ENCODE measurements at regions not wholly inside any gene's neighbourhood (a gene's known extent, or its start where the extent isn't known, plus 50 kb on each side); places are given as distances from the start of the nearest gene placed in this dataset.
"Not testable (repeated sequence)": the region's sequence is repeated elsewhere in the genome, so short reads cannot be mapped to it uniquely, and the experiment has no call there.

GRCh38 chr3:61409638-61410037, 151.7 kb upstream of the PTPRG start:
- H3K27ac ChIP-seq (ENCODE audit: low read length) = no peak overlapping the region
- H3K9me2 ChIP-seq (replicated peaks; ENCODE audit: insufficient read depth, low read length) = no peaks in the 10 kb centered on the region
- no peak for TF ChIP-seq CTCF (IDR thresholded peaks at IDR 0.05; ENCODE audit: low read length)
- TF ChIP-seq EZH2 (optimal IDR thresholded peaks at IDR 0.05; ENCODE audit: low read depth, low read length) = no peak
- no peak for TF ChIP-seq EZH2phosphoT487 (IDR thresholded peaks at IDR 0.05; ENCODE audit: low read length)
- DNase-seq = no peak
- H3K27me3 ChIP-seq (replicated peaks; ENCODE audit: insufficient read depth, low read length) = no peaks in the 10 kb centered on the region
- H3K9ac ChIP-seq (ENCODE audit: low read length) = no peak overlapping the region
- H3K4me3 ChIP-seq (ENCODE audit: low read length) = no peak overlapping the region
- H3K9me3 ChIP-seq (replicated peaks; ENCODE audit: insufficient read depth, low read length) = no peaks in the 10 kb centered on the region
- H3K4me1 ChIP-seq (ENCODE audit: low read length) = peaks cover 8% of the 10 kb centered on the region
- no peaks in the 10 kb centered on the region for H3K79me2 ChIP-seq (ENCODE audit: low read length)
- no peaks in the 10 kb centered on the region for H3K36me3 ChIP-seq (replicated peaks; ENCODE audit: insufficient read depth, low read length)
- no peak overlapping the region for H2AFZ ChIP-seq (ENCODE audit: low read length)
- no peaks in the 10 kb centered on the region for H4K20me1 ChIP-seq (ENCODE audit: insufficient read depth, low read length)
- H3K4me2 ChIP-seq (ENCODE audit: low read depth, low read length) = no peak overlapping the region
- H3F3A ChIP-seq (ENCODE audit: insufficient read depth, low read length) = no peaks in the 10 kb centered on the region

- peaks cover 15% of the 10 kb centered on the region for H3K4me1 ChIP-seq (ENCODE audit: low read length)
- H3K36me3 ChIP-seq (replicated peaks; ENCODE audit: insufficient read depth, low read length); H4K20me1 ChIP-seq (ENCODE audit: insufficient read depth, low read length); H3F3A ChIP-seq (ENCODE audit: insufficient read depth, low read length); H2AFZ ChIP-seq (ENCODE audit: low read length); H3K4me2 ChIP-seq (ENCODE audit: low read depth, low read length); H3K9ac ChIP-seq (ENCODE audit: low read length); H3K27me3 ChIP-seq (replicated peaks; ENCODE audit: insufficient read depth, low read length); H3K9me2 ChIP-seq (replicated peaks; ENCODE audit: insufficient read depth, low read length); H3K79me2 ChIP-seq (ENCODE audit: low read length); DNase-seq; H3K9me3 ChIP-seq (replicated peaks; ENCODE audit: insufficient read depth, low read length); H3K4me3 ChIP-seq (ENCODE audit: low read length); H3K27ac ChIP-seq (ENCODE audit: low read length): not testable (repeated sequence)
These were observed 151.0 kb upstream of the PTPRG start for GRCh38 chr3:61410358-61410757.

- H3K79me2 ChIP-seq (ENCODE audit: low read length) = no peaks in the 10 kb centered on the region
- no peaks in the 10 kb centered on the region for H3K27me3 ChIP-seq (replicated peaks; ENCODE audit: insufficient read depth, low read length)
- no peak overlapping the region for H3K9ac ChIP-seq (ENCODE audit: low read length)
- H3K4me2 ChIP-seq (ENCODE audit: low read depth, low read length) = no peak overlapping the region
- H4K20me1 ChIP-seq (ENCODE audit: insufficient read depth, low read length) = no peaks in the 10 kb centered on the region
- H3K9me3 ChIP-seq (replicated peaks; ENCODE audit: insufficient read depth, low read length) = no peaks in the 10 kb centered on the region
- H3K4me1 ChIP-seq (ENCODE audit: low read length) = peaks cover 16% of the 10 kb centered on the region
- no peak overlapping the region for H3K27ac ChIP-seq (ENCODE audit: low read length)
- H3K36me3 ChIP-seq (replicated peaks; ENCODE audit: insufficient read depth, low read length) = no peaks in the 10 kb centered on the region
- H3F3A ChIP-seq (ENCODE audit: insufficient read depth, low read length) = no peaks in the 10 kb centered on the region
- H2AFZ ChIP-seq (ENCODE audit: low read length) = no peak overlapping the region
- H3K9me2 ChIP-seq (replicated peaks; ENCODE audit: insufficient read depth, low read length) = no peaks in the 10 kb centered on the region
- DNase-seq = no peak
- TF ChIP-seq EZH2phosphoT487 (IDR thresholded peaks at IDR 0.05; ENCODE audit: low read length) (no peak), EZH2 (optimal IDR thresholded peaks at IDR 0.05; ENCODE audit: low read depth, low read length) (no peak), CTCF (IDR thresholded peaks at IDR 0.05; ENCODE audit: low read length) (no peak)
- H3K4me3 ChIP-seq (ENCODE audit: low read length) = no peak overlapping the region
These were observed 150.2 kb upstream of the PTPRG start for GRCh38 chr3:61411009-61411662.

GRCh38 chr3:61414456-61414855, 146.9 kb upstream of the PTPRG start:
- no peaks in the 10 kb centered on the region for H3F3A ChIP-seq (ENCODE audit: insufficient read depth, low read length)
- H3K79me2 ChIP-seq (ENCODE audit: low read length) = no peaks in the 10 kb centered on the region
- no peak overlapping the region for H3K4me3 ChIP-seq (ENCODE audit: low read length)
- no peaks in the 10 kb centered on the region for H4K20me1 ChIP-seq (ENCODE audit: insufficient read depth, low read length)
- H3K4me1 ChIP-seq (ENCODE audit: low read length) = peaks cover 16% of the 10 kb centered on the region
- no peaks in the 10 kb centered on the region for H3K27me3 ChIP-seq (replicated peaks; ENCODE audit: insufficient read depth, low read length)
- no peak overlapping the region for H3K9ac ChIP-seq (ENCODE audit: low read length)
- no peaks in the 10 kb centered on the region for H3K9me2 ChIP-seq (replicated peaks; ENCODE audit: insufficient read depth, low read length)
- H2AFZ ChIP-seq (ENCODE audit: low read length) = peak overlapping the region; percentile 57
- no peak for TF ChIP-seq EZH2phosphoT487 (IDR thresholded peaks at IDR 0.05; ENCODE audit: low read length)
- no peak for TF ChIP-seq CTCF (IDR thresholded peaks at IDR 0.05; ENCODE audit: low read length)
- no peak for TF ChIP-seq EZH2 (optimal IDR thresholded peaks at IDR 0.05; ENCODE audit: low read depth, low read length)
- H3K4me2 ChIP-seq (ENCODE audit: low read depth, low read length) = peak overlapping the region; percentile 53
- peak overlapping the region; percentile 1; the same call in 1 of the 2 replicates for H3K27ac ChIP-seq (ENCODE audit: low read length)
- no peaks in the 10 kb centered on the region for H3K9me3 ChIP-seq (replicated peaks; ENCODE audit: insufficient read depth, low read length)
- H3K36me3 ChIP-seq (replicated peaks; ENCODE audit: insufficient read depth, low read length) = no peaks in the 10 kb centered on the region
- DNase-seq = peak; percentile 87

Data from MM.1S (cell line).